ENCODE measurements at regions not wholly inside any gene's neighbourhood (a gene's known extent, or its start where the extent isn't known, plus 50 kb on each side); places are given as distances from the start of the nearest gene placed in this dataset.

DNA sequence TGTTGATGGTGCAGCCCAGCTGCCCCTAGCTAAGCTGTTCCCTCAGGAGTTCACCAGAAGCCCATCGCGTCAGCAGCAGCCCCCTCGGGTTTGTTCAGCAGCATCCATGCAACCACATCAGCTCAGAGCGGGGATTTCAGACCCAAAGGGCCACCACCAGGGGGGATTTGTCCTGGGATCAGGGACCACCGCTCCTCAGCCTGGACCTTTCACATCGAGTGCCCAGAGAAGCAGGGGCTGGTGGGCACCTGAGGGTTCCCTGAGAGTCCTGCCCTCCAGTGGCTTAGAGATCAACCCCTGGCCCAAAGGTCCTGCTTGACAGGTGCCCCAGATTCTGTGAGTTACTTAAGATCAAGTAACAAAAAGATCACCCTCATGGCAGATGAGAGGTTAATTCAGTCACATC is 65.9 kb upstream of the C14orf180 start:
- TF ChIP-seq, protein P1, sequence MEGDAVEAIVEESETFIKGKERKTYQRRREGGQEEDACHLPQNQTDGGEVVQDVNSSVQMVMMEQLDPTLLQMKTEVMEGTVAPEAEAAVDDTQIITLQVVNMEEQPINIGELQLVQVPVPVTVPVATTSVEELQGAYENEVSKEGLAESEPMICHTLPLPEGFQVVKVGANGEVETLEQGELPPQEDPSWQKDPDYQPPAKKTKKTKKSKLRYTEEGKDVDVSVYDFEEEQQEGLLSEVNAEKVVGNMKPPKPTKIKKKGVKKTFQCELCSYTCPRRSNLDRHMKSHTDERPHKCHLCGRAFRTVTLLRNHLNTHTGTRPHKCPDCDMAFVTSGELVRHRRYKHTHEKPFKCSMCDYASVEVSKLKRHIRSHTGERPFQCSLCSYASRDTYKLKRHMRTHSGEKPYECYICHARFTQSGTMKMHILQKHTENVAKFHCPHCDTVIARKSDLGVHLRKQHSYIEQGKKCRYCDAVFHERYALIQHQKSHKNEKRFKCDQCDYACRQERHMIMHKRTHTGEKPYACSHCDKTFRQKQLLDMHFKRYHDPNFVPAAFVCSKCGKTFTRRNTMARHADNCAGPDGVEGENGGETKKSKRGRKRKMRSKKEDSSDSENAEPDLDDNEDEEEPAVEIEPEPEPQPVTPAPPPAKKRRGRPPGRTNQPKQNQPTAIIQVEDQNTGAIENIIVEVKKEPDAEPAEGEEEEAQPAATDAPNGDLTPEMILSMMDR (IDR thresholded peaks at IDR 0.05), result no peak
- TF ChIP-seq EZH2 (IDR thresholded peaks at IDR 0.05; ENCODE audit: borderline replicate concordance, insufficient read depth, low read depth, low read length, poor library complexity, severe bottlenecking), result no peak
